Mucosa of descending colon (tissue), 3 donors: ENCODE measurements at regions not wholly inside any gene's neighbourhood (a gene's known extent, or its start where the extent isn't known, plus 50 kb on each side); places are given as distances from the start of the nearest gene placed in this dataset.

Experiments used
- ATAC-seq: fragments of 200-7000 bp; cut with Tn5 transposase; one replicate; pipeline ENCODE4 v1.9.1; 2020; ENCODE audit warnings: mild to moderate bottlenecking, moderate library complexity
- DNase-seq, 3 donors: peaks; one replicate each; pipeline ENCODE4 v3.0.0-alpha.2; 2020
- H3K36me3 ChIP-seq: fragments of 200-600 bp; one replicate; pipeline ENCODE4 v1.8.0; 2021; ENCODE audit warnings: low read depth, mild to moderate bottlenecking
- H3K4me1 ChIP-seq: fragments of 200-600 bp; one replicate; pipeline ENCODE4 v1.8.0; 2021; ENCODE audit warnings: low read depth, mild to moderate bottlenecking
- H3K4me3 ChIP-seq: fragments of 200-600 bp; one replicate; pipeline ENCODE4 v1.8.0; 2021; ENCODE audit warnings: mild to moderate bottlenecking
- H3K9me3 ChIP-seq: fragments of 200-600 bp; one replicate; pipeline ENCODE4 v1.8.0; 2021; ENCODE audit warnings: mild to moderate bottlenecking
- CTCF ChIP-seq: fragments of 200-600 bp; IDR thresholded peaks from one replicate; pipeline ENCODE4 v1.8.0; 2022; ENCODE audit warnings: antibody characterized with exemption, mild to moderate bottlenecking
- intact Hi-C, 2 donors: fragments of 100-400 bp; cut with DNase I in 1 of 2; cut with micrococcal nuclease in 1 of 2; formaldehyde crosslinking; loops; one replicate each; pipeline versions ENCODE4 v1.11.0 to v1.11.1; 2022; cut with DNase I, micrococcal nuclease
- donor health status: DM: no; HTN: no; CAD: no; lungs with moderate emphysema.
- donor health status: DM: no; HTN: no; CAD: no.
- donor health status: DM: no; HTN: yes; CAD: no.

GRCh38 chrX:109283870-109284269 is 198.0 kb downstream of the GUCY2F start:
- DNase-seq (no peak), ATAC-seq (no peak)
- Histone ChIP-seq H3K36me3 (no peaks in the 10 kb centered on the region), H3K4me3 (no peak overlapping the region), H3K4me1 (no peaks in the 10 kb centered on the region), H3K9me3 (no peaks in the 10 kb centered on the region)
- intact Hi-C loops, result no loop called here
- TF ChIP-seq CTCF, result no peak

- Histone ChIP-seq H3K4me3 (no peak overlapping the region), H3K9me3 (no peaks in the 10 kb centered on the region), H3K4me1 (no peaks in the 10 kb centered on the region), H3K36me3 (no peaks in the 10 kb centered on the region)
- ATAC-seq (no peak), DNase-seq (peak in 1 of 3 donors; percentile 2)
- intact Hi-C loops, result no loop called here
- no peak for TF ChIP-seq CTCF
Observed at GRCh38 chrX:109281483-109282275, 200.2 kb downstream of the GUCY2F start.

- no peak for DNase-seq
- no peak for ATAC-seq
- Histone ChIP-seq H3K9me3 (no peaks in the 10 kb centered on the region), H3K4me1 (no peaks in the 10 kb centered on the region), H3K36me3 (no peaks in the 10 kb centered on the region), H3K4me3 (no peak overlapping the region)
- TF ChIP-seq CTCF, result no peak
- intact Hi-C loops, result no loop called here
Observed at GRCh38 chrX:109274806-109275205, 207.1 kb downstream of the GUCY2F start.

- no peaks in the 10 kb centered on the region for H3K4me1 ChIP-seq
- no peaks in the 10 kb centered on the region for H3K9me3 ChIP-seq
- peak in 2 of 3 donors; percentile 6 to 25 for DNase-seq
- peak; percentile 36 for ATAC-seq
- H3K36me3 ChIP-seq, result no peaks in the 10 kb centered on the region
- intact Hi-C loops, result no loop called here
- no peak for TF ChIP-seq CTCF
- no peak overlapping the region for H3K4me3 ChIP-seq
Observed at GRCh38 chrX:109270580-109271484, 211.1 kb downstream of the GUCY2F start.

- TF ChIP-seq CTCF, result no peak
- H3K9me3 ChIP-seq, result no peaks in the 10 kb centered on the region
- DNase-seq (no peak), ATAC-seq (no peak)
- no peaks in the 10 kb centered on the region for H3K4me1 ChIP-seq
- H3K36me3 ChIP-seq, result no peaks in the 10 kb centered on the region
- intact Hi-C loops, result no loop called here
- no peak overlapping the region for H3K4me3 ChIP-seq
Observed at GRCh38 chrX:109268340-109268739, 213.5 kb downstream of the GUCY2F start.
